PC-9 (cell line): ENCODE measurements at regions not wholly inside any gene's neighbourhood (a gene's known extent, or its start where the extent isn't known, plus 50 kb on each side); places are given as distances from the start of the nearest gene placed in this dataset.

Experiments used
- CTCF ChIP-seq: fragments of 200-600 bp; sonication (generic); conservative IDR thresholded peaks from 2 replicates; pipeline ENCODE4 v1.6.1; 2017; ENCODE audit warnings: mixed run types, antibody characterized with exemption, mild to moderate bottlenecking, moderate library complexity
- EZH2 ChIP-seq: fragments of 200-600 bp; sonication (generic); IDR thresholded peaks from 2 replicates; pipeline ENCODE4 v1.8.0; 2017; ENCODE audit warnings: antibody characterized with exemption, low read depth

GRCh38 chr12:105948331-105948730, 190.4 kb downstream of the NUAK1 start:
- TF ChIP-seq CTCF (no peak), EZH2 (no peak)
